Skeletal muscle cell (primary cell): ENCODE measurements at regions not wholly inside any gene's neighbourhood (a gene's known extent, or its start where the extent isn't known, plus 50 kb on each side); places are given as distances from the start of the nearest gene placed in this dataset.
"Not testable (repeated sequence)": the region's sequence is repeated elsewhere in the genome, so short reads cannot be mapped to it uniquely, and the experiment has no call there.

Experiments
- DNase-seq: peaks from one replicate; pipeline ENCODE4 v3.0.0-alpha.2; 2010; ENCODE audit warnings: low read depth
- H3K4me3 ChIP-seq: 2 replicates; pipeline ENCODE4 v1.5.1; 2011; ENCODE audit warnings: low read depth, mild to moderate bottlenecking, control low read depth, low read length, moderate library complexity

DNA sequence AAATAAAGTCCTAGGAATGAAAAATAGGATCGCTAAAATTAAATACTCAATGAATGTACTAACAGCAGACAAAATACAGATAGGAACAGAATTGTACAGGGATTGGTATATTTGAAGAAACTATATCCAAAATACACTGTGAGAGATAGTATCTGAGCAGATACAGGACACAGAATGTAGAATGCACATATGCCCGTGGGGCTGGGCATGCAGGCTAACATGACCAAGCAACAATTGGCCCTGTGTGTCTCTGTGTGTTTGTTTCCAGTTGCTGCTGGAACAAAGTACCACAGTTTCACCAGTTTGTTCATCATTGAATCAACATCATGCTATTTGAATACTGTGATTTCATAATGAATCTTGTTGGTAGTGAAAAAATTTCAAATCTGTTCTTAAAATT, 127.6 kb downstream of the PMAIP1 start:
- H3K4me3 ChIP-seq: no peak overlapping the region
- DNase-seq: no peak

DNA sequence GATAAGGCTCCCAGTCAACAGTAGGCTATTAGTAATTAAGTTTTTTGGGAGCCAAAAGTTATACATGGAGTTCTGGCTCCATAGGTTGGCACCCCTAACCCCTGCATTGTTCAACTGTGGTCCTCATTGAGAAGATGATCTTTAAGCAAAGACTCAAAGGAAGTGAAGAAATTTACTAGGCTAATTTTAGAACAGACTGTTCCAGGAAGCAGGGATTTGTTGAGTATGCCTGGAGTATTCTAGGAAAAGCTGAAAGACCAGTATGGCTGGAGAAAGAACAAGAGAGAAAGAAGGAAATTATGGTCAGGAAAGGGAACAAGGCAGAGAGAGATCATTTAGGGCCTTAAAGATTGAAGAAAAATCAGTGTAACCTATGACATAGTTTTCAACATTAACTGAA, 125.1 kb downstream of the PMAIP1 start:
- DNase-seq: no peak
- no peak overlapping the region for H3K4me3 ChIP-seq

- no peak for DNase-seq
- H3K4me3 ChIP-seq: no peak overlapping the region
These were observed 124.5 kb downstream of the PMAIP1 start for GRCh38 chr18:60024345-60024744.

- DNase-seq: no peak
These were observed 123.0 kb downstream of the PMAIP1 start for GRCh38 chr18:60022671-60023276.

DNA sequence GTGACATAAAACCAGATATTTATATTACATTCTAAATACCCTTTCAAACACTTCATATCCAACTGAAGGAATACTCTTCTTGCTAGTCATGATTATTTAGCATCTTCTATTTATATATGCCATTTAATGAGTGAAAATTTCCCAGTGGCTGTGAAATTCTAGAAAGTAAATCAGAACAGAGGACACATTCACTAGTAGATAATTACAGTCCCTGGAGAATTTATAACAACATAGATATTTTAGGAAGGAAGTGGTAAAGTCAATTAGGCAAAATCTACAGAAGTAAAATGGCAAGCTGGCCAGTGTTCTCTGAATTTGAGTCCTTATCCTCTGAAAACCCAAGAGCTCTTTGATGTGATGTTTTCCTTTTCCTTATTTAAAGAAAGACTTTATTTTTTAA, 121.8 kb downstream of the PMAIP1 start:
- no peak for DNase-seq
- H3K4me3 ChIP-seq: no peak overlapping the region

More at GRCh38 chr18:60022671-60023276, 123.0 kb downstream of the PMAIP1 start:
- H3K4me3 ChIP-seq: no peak overlapping the region

DNA sequence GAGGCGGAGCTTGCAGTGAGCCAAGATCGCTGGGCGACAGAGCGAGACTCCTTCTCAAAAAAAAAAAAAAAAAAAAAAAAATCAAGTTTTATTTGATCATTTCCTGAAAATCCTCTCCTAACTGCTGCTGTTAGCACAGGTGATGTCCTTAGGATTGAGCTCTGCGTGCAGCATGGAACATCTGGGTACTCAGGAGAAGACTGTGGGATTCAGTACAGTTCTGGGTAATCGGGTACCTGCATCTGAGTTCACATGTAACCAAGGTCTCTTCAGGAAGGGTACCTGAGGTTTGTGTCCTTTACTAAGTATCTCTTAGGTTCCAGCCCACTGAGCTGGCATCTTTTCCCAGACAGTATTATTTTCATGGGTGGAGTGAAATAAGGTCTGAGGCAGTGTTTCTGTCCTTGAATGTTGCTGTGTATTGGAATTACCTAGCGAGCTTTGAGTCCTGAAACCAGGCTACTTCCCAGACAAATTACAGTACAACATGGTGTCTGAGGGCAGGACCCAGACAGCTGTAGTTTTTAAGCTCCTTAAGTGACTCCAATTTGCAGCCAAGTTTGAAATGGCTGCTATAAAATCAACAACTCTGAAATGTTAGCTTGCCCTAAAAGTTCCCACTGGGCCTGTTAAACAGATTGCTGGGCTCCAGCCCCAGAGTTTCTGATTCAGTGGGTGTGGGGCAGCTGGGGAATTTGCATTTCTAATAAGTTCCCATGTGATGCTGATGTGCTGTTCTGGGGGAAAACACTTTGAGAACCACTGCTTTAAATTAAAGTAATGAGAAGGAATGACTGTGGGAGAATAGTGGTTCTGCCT, 120.5 kb downstream of the PMAIP1 start:
- no peak overlapping the region for H3K4me3 ChIP-seq
- DNase-seq: no peak

GRCh38 chr18:60019463-60019840, 119.7 kb downstream of the PMAIP1 start:
- no peak overlapping the region for H3K4me3 ChIP-seq
- DNase-seq: no peak

GRCh38 chr18:60018618-60019462, 119.0 kb downstream of the PMAIP1 start:
- no peak for DNase-seq

DNA sequence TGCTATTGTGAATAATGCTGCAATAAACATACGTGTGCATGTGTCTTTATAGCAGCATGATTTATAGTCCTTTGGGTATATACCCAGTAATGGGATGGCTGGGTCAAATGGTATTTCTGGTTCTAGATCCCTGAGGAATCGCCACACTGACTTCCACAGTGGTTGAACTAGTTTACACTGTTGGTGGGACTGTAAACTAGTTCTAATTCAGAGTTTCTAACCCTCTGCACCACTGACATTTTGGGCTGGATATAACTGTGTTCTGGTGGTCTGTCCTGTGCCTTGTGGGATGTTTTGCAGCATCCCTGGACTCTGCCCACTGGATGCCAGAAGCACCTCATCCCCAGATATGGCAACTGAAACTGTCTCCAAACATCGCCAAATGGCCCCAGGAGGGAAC, 118.3 kb downstream of the PMAIP1 start:
- not testable (repeated sequence) for DNase-seq, H3K4me3 ChIP-seq

More at GRCh38 chr18:60018618-60019462, 119.0 kb downstream of the PMAIP1 start:
- H3K4me3 ChIP-seq: no peak overlapping the region

GRCh38 chr18:60017371-60017770, 117.6 kb downstream of the PMAIP1 start:
- no peak overlapping the region for H3K4me3 ChIP-seq
- DNase-seq: no peak

GRCh38 chr18:60015826-60016225, 116.0 kb downstream of the PMAIP1 start:
- not testable (repeated sequence) for DNase-seq, H3K4me3 ChIP-seq

DNA sequence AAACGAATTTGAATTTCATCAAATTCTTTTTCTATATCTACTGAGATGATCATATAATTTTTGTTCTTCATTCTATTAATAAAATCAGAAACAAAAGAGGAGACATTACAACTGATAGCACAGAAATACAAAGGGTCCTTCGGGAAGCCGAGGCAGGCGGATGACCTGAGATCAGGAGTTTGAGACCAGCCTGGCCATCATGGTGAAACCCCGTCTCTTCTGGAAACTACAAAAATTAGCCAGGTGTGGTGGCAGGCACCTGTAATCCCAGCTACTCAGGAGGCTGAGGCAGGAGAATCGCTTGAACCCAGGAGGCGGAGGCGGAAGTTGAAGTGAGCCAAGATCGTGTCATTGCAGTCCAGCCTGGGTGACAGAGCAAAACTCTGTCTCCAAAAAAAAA, 113.4 kb downstream of the PMAIP1 start:
- H3K4me3 ChIP-seq, DNase-seq: not testable (repeated sequence)

- no peak for DNase-seq
- H3K4me3 ChIP-seq: no peak overlapping the region
These were observed 111.2 kb downstream of the PMAIP1 start for GRCh38 chr18:60010984-60011383.

DNA sequence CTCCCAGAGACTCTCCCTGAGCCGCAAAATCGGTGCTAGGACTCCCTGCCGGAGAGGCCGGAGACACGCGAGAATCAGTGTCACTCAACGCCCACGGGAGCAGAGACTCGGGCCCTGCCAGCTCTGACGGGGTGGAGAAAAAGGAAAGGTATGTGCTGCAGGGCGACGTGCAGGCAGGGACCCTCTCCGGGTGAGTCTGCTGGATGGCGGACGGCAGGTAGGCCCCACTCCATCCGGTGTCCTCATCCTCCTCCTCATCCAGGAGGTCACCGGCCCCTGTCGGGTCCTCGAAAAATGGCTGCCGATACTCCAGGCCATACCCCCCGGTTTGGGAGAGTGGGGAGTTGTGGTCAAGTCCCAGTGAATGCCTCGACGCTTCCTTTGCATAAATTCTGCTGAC, 110.7 kb downstream of the PMAIP1 start:
- H3K4me3 ChIP-seq: no peak overlapping the region
- DNase-seq: no peak

DNA sequence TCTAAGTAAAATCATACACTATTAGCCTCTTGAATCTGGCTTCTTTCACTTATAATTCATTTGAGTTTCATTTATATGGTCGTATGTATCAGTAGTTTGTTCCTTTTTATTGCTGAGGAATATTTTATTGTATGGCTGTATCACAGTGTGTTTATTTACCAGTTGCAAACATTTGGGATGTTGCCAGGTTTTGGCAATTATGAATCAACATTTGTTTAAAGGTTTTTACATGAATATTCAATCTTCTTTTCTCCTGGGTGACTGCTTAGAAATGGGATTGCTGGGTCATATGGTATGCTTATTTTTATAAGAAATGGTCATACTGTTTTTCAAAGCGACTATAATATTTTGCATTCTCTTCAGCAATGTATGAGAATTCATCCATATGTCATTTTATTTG, 107.9 kb downstream of the PMAIP1 start:
- no peak for DNase-seq
- no peak overlapping the region for H3K4me3 ChIP-seq

- H3K4me3 ChIP-seq: no peak overlapping the region
- DNase-seq: no peak
These were observed 103.9 kb downstream of the PMAIP1 start for GRCh38 chr18:60003610-60004185.

DNA sequence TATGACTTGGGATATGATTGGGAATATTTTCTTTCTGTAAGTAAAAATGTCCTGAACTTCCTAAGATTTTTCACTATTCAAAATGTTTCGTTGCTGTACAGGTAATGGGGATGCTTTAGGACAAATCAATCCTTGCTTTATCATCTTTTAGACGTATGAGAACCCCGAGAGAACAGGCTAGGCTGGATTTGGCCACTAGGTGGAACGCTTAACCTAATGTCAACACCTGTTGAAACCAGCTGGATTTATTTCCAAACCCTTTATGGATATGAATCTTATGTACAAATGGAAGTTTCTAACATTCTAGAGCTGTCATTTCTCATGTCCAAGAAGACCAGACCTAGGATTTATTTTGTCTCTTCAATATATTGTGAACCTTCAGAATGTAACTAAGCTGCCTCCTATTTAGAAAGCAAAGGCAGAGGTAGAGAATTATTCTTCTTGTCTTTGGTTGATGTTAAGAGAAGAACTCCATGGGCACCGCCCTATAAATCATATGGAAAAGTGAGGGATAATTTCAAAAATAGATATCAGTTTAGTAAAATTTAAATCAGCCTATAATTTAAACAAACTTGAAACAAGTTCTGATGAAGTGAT, 96.7 kb downstream of the PMAIP1 start:
- peak; percentile 11 for DNase-seq
- no peak overlapping the region for H3K4me3 ChIP-seq

DNA sequence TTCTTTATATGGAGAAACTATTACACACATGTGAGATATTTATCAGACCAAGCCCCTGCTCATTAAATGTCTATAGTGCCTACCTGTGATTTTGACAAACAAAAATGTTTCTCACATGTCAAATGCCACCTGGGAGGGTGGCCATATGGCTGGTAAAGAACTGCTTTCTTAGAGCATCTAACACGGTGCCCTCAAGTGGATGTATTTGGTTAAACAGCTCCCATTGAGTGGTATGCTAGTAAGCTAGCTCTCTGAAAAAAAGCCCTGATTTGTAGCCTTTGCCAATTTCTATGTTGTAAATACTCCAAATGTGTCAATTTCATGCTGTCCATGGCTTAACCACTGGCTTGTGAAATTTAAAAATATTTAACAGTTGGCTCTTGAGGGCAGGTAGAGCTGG, 94.6 kb downstream of the PMAIP1 start:
- no peak for DNase-seq
- no peak overlapping the region for H3K4me3 ChIP-seq

DNA sequence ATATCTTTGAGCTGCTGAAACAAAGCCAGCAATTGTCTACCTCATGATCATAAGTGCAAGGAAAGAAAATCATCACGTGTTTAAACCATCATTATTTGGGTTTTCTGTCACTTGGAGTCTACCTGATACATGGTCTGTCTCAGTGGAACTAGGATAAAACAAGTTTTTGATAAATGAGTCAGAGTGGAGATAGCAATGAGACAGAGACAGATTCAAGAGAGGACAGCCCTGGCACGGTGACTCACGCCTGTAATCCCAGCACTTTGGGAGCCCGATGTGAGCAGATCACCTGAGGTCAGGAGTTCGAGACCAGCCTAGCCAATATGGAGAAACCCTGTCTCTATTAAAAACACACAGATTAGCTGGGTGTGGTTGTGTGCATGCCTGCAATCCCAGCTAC, 93.8 kb downstream of the PMAIP1 start:
- no peak overlapping the region for H3K4me3 ChIP-seq
- no peak for DNase-seq
